Activated T-cell treated with anti-CD3 and anti-CD28 coated beads for 48 hours (primary cell): ENCODE measurements at regions not wholly inside any gene's neighbourhood (a gene's known extent, or its start where the extent isn't known, plus 50 kb on each side); places are given as distances from the start of the nearest gene placed in this dataset.

ENCODE experiments used
- DNase-seq: peaks from one replicate; pipeline ENCODE4 v3.0.0-alpha.2; 2020; ENCODE audit warnings: low read depth

DNA sequence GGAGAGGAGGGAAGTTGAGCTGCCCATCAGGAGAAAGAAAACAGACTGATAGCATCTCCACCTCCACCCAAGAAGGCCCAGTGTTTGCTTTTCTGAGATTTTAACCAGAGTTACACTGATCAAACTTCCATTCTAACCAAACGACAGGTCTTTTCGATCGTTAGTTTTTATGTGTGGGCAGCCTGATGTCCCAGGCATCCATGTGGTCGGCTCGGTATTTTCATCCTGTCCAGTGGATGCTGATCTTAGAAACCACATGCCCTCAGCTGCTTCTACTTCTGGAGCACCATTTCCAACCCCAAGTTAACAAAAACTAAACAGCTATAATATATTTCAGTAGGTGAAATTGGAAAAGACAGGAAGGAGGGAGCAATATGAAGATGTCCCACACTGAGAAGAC lies 536.8 kb upstream of the JAG1 start:
- DNase-seq, result no peak

- no peak for DNase-seq
Measured at GRCh38 chr20:11212272-11212671, 538.5 kb upstream of the JAG1 start.

GRCh38 chr20:11212902-11213301 lies 539.1 kb upstream of the JAG1 start:
- no peak for DNase-seq

- no peak for DNase-seq
Measured at GRCh38 chr20:11214256-11214840, 540.5 kb upstream of the JAG1 start.

DNA sequence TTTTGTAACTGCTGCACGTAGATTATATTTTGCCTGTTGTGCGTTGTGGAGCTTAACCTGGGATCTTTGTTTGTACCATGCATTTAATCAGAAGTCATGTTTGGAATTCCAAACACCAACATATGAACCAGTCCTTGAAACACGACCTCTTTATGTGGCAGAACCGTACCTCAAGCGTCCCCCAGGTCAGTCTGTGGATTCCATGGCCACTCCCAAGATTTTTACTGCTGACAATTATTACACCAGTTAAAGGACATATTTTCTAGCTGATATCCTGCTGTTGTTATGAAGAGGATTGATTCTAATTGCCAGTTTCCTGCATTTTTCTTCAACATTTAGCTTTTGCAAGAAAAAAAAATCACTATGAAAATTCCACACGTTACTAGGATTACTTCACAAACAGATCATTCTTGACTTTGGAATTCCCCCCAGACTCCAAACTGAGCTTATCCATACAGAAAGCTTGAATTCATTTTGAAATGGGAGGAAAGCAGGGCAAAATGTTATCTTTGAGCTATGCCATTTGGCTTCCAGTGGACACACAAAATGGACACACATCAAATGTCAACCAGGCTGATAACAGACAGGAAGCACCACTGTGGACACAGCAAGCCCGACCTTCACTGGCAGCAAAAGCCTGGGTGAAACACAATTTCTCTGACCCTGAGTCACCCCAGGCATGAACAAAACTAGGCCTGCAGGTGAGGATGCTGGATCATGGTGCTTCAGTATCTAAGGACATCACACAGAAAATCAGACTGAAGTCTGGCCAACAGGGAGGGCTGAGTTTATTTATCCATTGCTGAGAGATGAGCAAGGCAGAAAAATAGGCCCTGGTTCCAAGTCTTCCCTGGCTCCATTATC lies 542.9 kb upstream of the JAG1 start:
- no peak for DNase-seq

DNA sequence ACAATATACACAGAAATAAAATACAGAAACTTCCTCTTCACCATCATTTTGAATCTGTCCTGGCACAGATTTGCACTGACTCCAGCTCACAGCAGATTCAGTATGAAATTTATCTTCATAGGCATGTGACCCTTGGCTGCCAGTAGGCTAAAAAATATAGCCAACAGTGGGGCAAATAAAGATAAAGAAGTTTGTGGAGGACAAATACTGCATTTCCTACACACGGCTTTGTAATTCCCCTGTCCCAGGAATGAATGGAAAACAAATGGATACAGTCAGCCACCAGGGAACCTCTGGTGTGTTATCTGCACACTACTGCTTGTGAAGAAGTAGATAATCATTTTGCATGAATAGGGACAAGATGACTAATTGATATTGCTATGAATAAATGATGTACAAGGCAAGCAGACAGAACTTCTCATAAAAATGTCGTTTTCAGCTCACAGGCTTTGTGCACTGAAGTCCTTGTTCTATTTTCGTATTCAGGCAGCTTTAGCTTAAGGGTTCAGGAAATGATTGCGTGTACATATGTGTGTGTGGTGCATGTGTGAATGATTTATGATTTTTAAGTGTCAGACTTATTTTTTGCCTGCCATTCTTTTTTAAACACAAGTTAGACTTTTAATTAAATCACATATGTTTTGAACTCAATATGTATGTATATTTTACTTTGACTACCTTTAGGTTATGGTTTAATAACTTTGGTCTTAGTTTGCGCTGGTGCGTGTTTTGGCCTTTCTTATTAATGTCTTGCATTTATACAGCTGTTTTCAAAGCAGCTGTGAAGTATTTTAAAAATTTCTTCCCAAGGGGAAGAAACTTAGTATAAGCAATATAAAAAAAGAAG lies 543.8 kb upstream of the JAG1 start:
- no peak for DNase-seq

DNA sequence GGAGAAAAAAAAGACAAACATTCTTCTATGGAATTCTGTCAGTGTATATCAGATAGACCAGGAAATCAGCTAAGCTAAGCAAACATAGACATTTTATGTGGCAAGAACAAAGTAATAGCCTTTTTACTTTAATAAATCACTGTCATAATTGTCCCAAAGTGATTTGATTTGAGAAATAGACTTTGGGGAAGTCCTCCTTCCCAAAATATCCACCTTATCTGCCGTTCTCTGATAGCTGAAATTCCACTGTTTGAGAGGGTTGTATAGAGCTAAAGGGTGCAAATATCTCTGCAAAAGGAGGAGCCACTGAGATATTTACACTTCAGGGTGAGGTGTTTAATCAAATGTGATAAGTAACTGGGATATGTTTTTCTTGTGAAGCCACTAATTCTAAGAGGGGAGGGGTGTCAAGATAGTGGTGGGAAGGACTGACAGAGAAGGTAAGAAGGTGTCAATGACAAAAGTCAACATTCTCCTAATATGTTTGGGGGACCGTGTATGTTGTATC lies 544.4 kb upstream of the JAG1 start:
- no peak for DNase-seq

- DNase-seq, result no peak
Measured at GRCh38 chr20:11219192-11219591, 545.4 kb upstream of the JAG1 start.

DNA sequence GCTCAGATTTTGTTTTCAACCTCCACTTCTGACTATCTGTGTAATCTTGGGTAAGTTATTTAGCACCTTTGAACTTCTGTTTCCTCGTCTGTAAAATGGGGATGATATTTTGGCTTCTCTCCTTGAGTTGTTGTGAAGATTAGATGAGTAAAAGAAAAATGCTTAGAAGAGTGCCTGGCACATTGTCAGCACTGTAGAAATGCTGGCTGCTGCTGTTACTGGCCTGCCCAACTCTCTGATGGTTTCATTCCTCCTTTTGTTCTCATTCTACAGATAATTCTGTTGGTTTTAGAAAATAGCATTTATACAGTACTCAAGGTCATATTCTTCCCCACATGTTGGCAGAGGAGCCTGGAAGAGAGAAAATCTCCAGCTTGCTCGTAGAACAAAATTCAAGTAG lies 547.2 kb upstream of the JAG1 start:
- DNase-seq, result no peak

DNA sequence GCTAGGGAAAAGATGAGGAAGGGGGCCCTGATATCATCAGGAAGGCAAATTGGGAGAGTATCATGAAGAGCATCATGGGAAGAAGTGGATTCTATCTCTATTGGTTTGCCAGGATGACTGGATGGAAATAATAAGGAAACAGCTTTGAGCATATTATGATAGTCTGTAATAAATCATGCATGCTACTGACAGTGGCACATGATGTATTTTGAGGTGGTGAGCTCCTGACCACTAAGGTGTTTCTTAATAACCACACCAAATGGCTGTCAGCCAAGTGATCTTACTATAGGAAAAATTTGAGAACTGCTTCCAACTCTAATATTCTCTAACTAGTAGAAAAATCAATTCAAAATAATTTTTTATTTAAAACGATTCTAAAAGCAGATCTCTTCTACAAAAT lies 548.4 kb upstream of the JAG1 start:
- no peak for DNase-seq

DNA sequence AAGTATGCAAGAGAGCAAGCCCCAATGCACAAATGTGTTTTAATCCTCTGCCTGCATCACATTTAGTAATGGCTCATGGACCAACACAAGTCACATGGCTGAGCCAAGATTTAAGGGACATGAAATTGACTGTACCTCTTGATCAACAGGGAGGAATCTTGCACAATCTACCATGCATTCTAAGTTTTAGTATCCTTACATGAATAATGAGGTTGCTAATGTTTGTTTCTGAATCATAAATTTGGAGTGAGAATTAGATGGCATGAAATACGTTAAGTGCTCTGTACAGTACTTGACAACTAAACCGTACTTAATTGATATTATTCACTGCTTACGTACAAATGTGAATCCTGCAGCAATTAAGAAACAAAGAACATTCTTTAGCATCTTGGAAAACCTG lies 553.8 kb upstream of the JAG1 start:
- no peak for DNase-seq

DNA sequence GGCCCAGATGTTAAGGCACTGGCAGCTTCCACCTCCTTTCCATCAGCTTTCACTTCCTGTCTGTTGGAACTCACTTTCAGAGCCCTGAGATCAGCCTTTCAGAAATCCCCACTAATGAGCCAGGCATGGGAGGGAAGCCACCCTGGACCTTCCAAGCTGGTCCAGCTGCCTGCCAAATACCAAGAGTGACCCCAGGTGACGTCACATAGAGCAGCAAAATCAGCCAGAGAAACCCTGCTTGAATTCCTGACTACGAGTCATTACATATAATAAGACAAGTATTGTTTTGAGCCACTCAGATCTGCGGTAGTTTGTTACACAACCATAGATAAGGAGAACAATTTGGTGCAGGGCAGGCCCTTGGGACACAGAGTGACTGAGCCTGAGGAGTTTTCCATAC lies 556.0 kb upstream of the JAG1 start:
- DNase-seq, result no peak

DNA sequence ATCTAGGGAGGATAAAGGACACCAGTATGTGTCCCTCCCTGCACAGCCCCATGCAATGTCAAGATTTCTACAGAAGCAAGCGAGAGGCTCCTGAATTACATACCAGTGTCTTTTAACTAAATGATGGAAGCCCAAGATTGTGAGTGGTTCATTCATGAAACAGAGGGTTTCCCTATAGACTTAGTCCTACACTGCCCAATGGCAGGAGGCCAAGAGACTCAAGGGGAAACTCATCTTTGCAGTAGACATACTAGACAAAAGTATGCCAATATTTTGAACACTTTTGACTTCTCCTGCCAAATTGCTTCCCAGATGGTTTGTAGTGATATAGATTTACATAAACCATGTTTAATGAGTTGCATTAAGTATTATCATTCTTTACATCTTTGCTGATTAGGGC lies 557.2 kb upstream of the JAG1 start:
- DNase-seq, result no peak

- no peak for DNase-seq
Measured at GRCh38 chr20:11231742-11232648, 558.2 kb upstream of the JAG1 start.

DNA sequence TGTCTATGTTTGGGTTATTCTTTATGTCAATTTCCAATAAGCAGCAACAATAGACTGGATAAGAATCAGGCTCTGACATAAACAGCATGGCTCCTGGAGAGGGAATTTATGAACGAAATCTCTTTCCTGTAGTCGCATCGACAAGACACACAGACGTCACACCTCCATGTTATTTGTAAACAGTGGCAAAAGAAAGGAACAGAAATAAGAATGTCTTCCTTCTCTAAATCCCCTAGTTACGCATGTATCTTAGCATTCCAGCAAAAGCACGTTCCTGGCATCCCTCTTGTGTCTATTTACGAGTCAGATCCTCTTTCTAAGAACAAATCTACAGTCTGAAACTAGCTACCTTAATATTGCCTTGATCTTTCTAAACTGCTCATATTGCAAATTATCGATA lies 559.1 kb upstream of the JAG1 start:
- no peak for DNase-seq

DNA sequence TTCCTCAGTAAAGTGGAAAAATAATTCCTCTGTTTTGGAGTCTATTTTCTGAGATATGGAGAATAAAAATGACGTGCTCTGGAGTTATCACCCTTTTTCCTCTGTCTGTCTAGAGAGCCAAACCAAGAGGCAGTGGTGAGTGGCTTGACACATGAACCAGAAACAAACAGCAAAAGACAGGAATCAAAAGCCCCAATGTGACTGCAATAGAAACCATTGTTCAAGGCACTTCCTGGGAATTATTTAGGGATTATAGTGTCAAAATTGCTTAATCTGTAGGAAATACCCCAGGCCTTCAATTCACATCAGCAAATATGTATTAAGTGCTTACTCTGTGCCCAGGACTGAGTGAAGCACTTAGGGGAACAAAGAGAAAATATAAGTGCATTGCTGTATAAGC lies 560.4 kb upstream of the JAG1 start:
- no peak for DNase-seq

- no peak for DNase-seq
Measured at GRCh38 chr20:11234608-11235007, 560.8 kb upstream of the JAG1 start.

- no peak for DNase-seq
Measured at GRCh38 chr20:11235058-11235457, 561.3 kb upstream of the JAG1 start.

GRCh38 chr20:11242320-11242719 lies 568.5 kb upstream of the JAG1 start:
- DNase-seq, result no peak

DNA sequence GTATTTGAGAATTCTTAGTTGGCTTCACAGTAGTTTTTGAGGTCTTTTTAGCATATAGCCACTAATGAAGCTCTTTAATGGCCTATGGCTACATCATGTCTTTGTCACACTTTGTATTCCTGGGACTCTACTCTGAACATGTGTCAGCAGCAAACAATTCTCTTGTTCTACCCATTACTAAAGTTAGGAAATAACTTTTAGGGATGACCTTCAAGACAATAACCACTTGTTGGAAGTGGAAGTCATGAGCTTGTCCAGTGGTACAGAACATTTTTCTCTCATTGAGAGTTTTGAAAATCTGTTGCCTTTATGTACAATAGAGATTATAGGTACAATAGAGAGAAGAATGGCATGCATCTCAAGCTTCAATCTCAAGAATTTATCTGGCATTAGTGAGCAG lies 571.6 kb upstream of the JAG1 start:
- DNase-seq, result no peak

GRCh38 chr20:11246251-11246775 lies 572.5 kb upstream of the JAG1 start:
- no peak for DNase-seq
